CD4-positive, alpha-beta T cell (primary cell): ENCODE measurements at regions not wholly inside any gene's neighbourhood (a gene's known extent, or its start where the extent isn't known, plus 50 kb on each side); places are given as distances from the start of the nearest gene placed in this dataset.

Experiments
- ATAC-seq: fragments of 200-7000 bp; cut with Tn5 transposase; one replicate; pipeline ENCODE4 v1.10.0; 2022; ENCODE audit warnings: mild to moderate bottlenecking; ENCODE audit not compliant: poor library complexity
- CTCF ChIA-PET: fragments of 350-600 bp; sonication (Branson Sonifier 250); formaldehyde crosslinking; loops from one replicate; lab custom pipeline; 2021; ENCODE audit warnings: antibody characterized with exemption, inconsistent platforms; lab: Charles Lee
- POLR2A ChIA-PET: fragments of 350-600 bp; sonication (Branson Sonifier 250); formaldehyde crosslinking; loops from one replicate; lab custom pipeline; 2021; ENCODE audit warnings: antibody characterized with exemption, inconsistent platforms; lab: Charles Lee
- DNase-seq, 14 experiments: peaks; one replicate each; pipeline ENCODE4 v3.0.0-alpha.2; 2013 to 2020; ENCODE audit warnings: mixed read lengths in 2 of 14
- H3K27ac ChIP-seq, 2 donors: one replicate each; pipeline versions ENCODE4 v1.5.1 to v1.7.0; 2013; ENCODE audit warnings: low read length in 2 of 2, low read depth in 1 of 2, mild to moderate bottlenecking in 1 of 2
- H3K27me3 ChIP-seq, 2 experiments: 1 replicate in 1 of 2; 2 replicates in 1 of 2; pipeline versions ENCODE4 v1.6.1 to v1.7.0; 2013; ENCODE audit warnings: low read length in 2 of 2, control low read depth in 1 of 2, mild to moderate bottlenecking in 1 of 2, moderate library complexity in 1 of 2; ENCODE audit not compliant: insufficient read depth in 2 of 2, control insufficient read depth in 1 of 2
- H3K36me3 ChIP-seq: one replicate; pipeline ENCODE4 v1.6.1; 2013; ENCODE audit warnings: low read length, control low read depth; ENCODE audit not compliant: insufficient read depth
- H3K4me1 ChIP-seq: one replicate; pipeline ENCODE4 v1.6.1; 2013; ENCODE audit warnings: low read length, control low read depth; ENCODE audit not compliant: insufficient read depth
- H3K4me3 ChIP-seq: one replicate; pipeline ENCODE4 v1.5.1; 2013; ENCODE audit warnings: mild to moderate bottlenecking, low read length, moderate library complexity
- H3K9me3 ChIP-seq, 2 experiments: 1 replicate in 1 of 2; 2 replicates in 1 of 2; pipeline versions ENCODE4 v1.6.1 to v1.7.0; 2013; ENCODE audit warnings: low read length in 2 of 2, mild to moderate bottlenecking in 2 of 2, control low read depth in 1 of 2, moderate library complexity in 1 of 2; ENCODE audit not compliant: control insufficient read depth in 1 of 2, insufficient read depth in 1 of 2
- H3K27ac Mint-ChIP-seq: one replicate; pipeline ENCODE4 v1.8.0; 2020; ENCODE audit warnings: mixed read lengths
- H3K27me3 Mint-ChIP-seq: one replicate; pipeline ENCODE4 v1.8.0; 2021; ENCODE audit warnings: mixed read lengths
- H3K36me3 Mint-ChIP-seq: one replicate; pipeline ENCODE4 v1.8.0; 2021; ENCODE audit warnings: low read depth, mixed read lengths
- H3K4me1 Mint-ChIP-seq: one replicate; pipeline ENCODE4 v1.8.0; 2021; ENCODE audit warnings: low read depth, mixed read lengths
- H3K4me3 Mint-ChIP-seq: one replicate; pipeline ENCODE4 v1.8.0; 2020; ENCODE audit warnings: mild to moderate bottlenecking, mixed read lengths
- H3K9me3 Mint-ChIP-seq: one replicate; pipeline ENCODE4 v1.8.0; 2020; ENCODE audit warnings: mixed read lengths
- intact Hi-C, 2 experiments: fragments of 100-400 bp; cut with DNase I in 1 of 2; cut with micrococcal nuclease in 1 of 2; formaldehyde crosslinking; loops; one replicate each; pipeline versions ENCODE4 v1.15.1 to v1.9.0; 2023 to 2025; cut with DNase I, micrococcal nuclease
- TF ChIP-seq, protein P1 (sequence below): fragments of 200-600 bp; IDR thresholded peaks from one replicate; pipeline ENCODE4 v1.8.0; 2022; ENCODE audit warnings: antibody characterized with exemption, mild to moderate bottlenecking

DNA sequence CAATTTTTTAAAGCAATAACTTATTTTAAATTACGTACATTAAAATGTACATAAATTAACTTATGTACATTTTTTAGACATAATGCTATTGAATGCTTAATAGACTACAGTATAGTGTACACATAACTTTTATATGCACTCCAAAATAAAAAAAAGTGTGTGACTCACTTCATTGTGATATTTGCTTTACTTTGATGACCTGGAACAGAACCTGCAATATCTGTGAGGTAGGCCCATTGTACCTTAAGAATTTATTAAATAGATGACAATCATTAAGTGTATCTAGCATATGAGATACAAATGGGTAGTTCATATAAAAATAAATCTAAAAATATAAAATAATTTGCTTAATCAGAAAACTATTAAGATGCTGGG is 276.7 kb downstream of the NFKBIZ start:
- peaks cover 16% of the 10 kb centered on the region for H3K36me3 Mint-ChIP-seq
- Histone ChIP-seq H3K27ac (no peak overlapping the region), H3K9me3 (peaks cover 0 to 10% of the 10 kb centered on the region in 2 experiments), H3K4me1 (no peaks in the 10 kb centered on the region), H3K4me3 (no peak overlapping the region), H3K36me3 (no peaks in the 10 kb centered on the region), H3K27me3 (no peaks in the 10 kb centered on the region)
- no peak overlapping the region for H3K4me3 Mint-ChIP-seq
- CTCF ChIA-PET = no interaction called here
- POLR2A ChIA-PET = no interaction called here
- DNase-seq (no peak), ATAC-seq (no peak)
- H3K9me3 Mint-ChIP-seq = peaks cover 9% of the 10 kb centered on the region
- TF ChIP-seq, protein P1, sequence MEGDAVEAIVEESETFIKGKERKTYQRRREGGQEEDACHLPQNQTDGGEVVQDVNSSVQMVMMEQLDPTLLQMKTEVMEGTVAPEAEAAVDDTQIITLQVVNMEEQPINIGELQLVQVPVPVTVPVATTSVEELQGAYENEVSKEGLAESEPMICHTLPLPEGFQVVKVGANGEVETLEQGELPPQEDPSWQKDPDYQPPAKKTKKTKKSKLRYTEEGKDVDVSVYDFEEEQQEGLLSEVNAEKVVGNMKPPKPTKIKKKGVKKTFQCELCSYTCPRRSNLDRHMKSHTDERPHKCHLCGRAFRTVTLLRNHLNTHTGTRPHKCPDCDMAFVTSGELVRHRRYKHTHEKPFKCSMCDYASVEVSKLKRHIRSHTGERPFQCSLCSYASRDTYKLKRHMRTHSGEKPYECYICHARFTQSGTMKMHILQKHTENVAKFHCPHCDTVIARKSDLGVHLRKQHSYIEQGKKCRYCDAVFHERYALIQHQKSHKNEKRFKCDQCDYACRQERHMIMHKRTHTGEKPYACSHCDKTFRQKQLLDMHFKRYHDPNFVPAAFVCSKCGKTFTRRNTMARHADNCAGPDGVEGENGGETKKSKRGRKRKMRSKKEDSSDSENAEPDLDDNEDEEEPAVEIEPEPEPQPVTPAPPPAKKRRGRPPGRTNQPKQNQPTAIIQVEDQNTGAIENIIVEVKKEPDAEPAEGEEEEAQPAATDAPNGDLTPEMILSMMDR = no peak
- intact Hi-C loops = no loop called here
- no peaks in the 10 kb centered on the region for H3K27me3 Mint-ChIP-seq
- no peak overlapping the region for H3K27ac Mint-ChIP-seq
- H3K4me1 Mint-ChIP-seq = peaks cover 23% of the 10 kb centered on the region

DNA sequence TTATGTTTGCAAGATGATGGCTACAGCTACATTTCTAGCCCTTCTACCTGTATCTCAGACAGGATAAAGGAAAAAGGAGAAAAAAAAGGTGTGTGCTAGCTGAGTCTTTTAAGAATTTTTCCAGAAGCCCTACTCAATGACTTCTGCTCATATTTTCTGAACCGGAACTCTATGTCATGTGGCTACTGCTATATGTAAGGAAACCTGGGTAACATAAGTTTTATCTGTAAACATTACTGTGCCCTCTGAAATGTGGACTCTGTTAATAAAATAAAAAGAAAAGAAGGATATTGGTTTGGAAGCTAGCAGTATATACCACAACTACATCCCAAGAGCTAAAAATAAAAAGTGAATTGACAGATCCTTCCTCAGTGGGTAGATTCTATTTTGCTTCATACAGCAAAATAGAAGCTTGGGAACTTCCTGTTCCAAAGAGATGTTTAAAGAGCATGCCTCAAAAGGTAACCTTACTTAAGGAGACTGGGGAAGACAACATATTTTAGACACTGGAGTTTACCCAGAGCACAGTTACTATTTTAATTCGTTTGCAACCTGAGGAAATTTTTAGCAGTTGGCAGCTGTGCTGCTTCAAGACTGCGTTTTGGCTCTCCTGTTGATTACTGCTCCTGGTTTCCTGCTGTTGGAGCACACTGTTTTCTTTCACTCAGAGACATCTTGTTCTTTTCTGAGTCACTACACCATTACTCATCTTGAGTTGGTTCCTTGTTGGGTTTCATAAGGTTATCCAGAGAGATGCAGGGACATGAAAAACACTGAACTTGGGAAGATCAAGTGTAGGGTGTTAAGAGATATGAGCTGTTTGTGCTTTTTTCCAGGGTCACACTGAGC is 280.7 kb downstream of the NFKBIZ start:
- ChIA-PET CTCF (no interaction called here), POLR2A (interaction anchor here (1.0 kb wide), 1 partner anchor 16 kb away, joined by 5 read pairs; no protein-coding TSS in a partner anchor)
- H3K4me3 ChIP-seq = no peak overlapping the region
- Mint-ChIP-seq H3K4me3 (no peak overlapping the region), H3K36me3 (no peaks in the 10 kb centered on the region), H3K9me3 (no peaks in the 10 kb centered on the region), H3K27me3 (no peaks in the 10 kb centered on the region), H3K4me1 (peaks cover 22% of the 10 kb centered on the region), H3K27ac (peak overlapping the region; percentile 66)
- DNase-seq (peak in 3 of 14 experiments; percentile 14 to 32 (median 16)), ATAC-seq (no peak)
- H3K27me3 ChIP-seq = no peaks in the 10 kb centered on the region
- no peak overlapping the region for H3K27ac ChIP-seq
- H3K9me3 ChIP-seq = no peaks in the 10 kb centered on the region
- no peaks in the 10 kb centered on the region for H3K4me1 ChIP-seq
- intact Hi-C loops = no loop called here
- no peaks in the 10 kb centered on the region for H3K36me3 ChIP-seq
- TF ChIP-seq, protein P1 = no peak

DNA sequence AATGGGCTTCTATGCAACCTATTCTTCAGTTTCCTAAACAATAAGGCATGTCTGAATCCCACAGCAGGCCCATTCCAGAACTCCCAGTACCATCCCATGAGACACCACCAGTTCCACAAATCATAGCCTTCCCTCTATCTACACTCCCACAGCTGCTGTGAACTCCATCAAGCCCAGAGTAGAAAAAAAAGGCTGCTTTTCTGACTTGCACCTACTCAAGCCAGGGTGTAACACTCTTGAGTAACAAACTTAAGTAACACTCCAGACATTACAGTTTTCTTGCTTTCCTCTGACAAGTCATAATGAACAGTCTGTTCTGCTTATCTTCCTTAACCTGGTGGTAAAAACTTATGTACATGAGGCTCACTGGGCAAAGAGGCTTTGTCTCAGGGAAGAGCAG is 283.1 kb downstream of the NFKBIZ start:
- Histone ChIP-seq H3K4me3 (no peak overlapping the region), H3K27ac (no peak overlapping the region), H3K27me3 (no peaks in the 10 kb centered on the region), H3K9me3 (no peaks in the 10 kb centered on the region), H3K4me1 (no peaks in the 10 kb centered on the region), H3K36me3 (no peaks in the 10 kb centered on the region)
- CTCF ChIA-PET = no interaction called here
- Mint-ChIP-seq H3K36me3 (no peaks in the 10 kb centered on the region), H3K4me1 (peaks cover 28% of the 10 kb centered on the region), H3K27ac (no peak overlapping the region), H3K9me3 (no peaks in the 10 kb centered on the region), H3K4me3 (no peak overlapping the region), H3K27me3 (no peaks in the 10 kb centered on the region)
- TF ChIP-seq, protein P1 = no peak
- DNase-seq = no peak
- intact Hi-C loops = no loop called here
- ATAC-seq = no peak
- POLR2A ChIA-PET = no interaction called here
